ENCODE measurements at regions not wholly inside any gene's neighbourhood (a gene's known extent, or its start where the extent isn't known, plus 50 kb on each side); places are given as distances from the start of the nearest gene placed in this dataset.
"Not testable (repeated sequence)": the region's sequence is repeated elsewhere in the genome, so short reads cannot be mapped to it uniquely, and the experiment has no call there.

GRCh38 chr2:76159042-76159648, 448.4 kb upstream of the GCFC2 start:
- no peak for DNase-seq

GRCh38 chr2:76157531-76157930, 446.8 kb upstream of the GCFC2 start:
- no peak for DNase-seq

GRCh38 chr2:76154981-76155380, 444.3 kb upstream of the GCFC2 start:
- DNase-seq, result no peak

- no peak for DNase-seq
These were observed 439.1 kb upstream of the GCFC2 start for GRCh38 chr2:76149846-76150245.

- DNase-seq, result not testable (repeated sequence)
These were observed 428.6 kb upstream of the GCFC2 start for GRCh38 chr2:76139303-76139702.

- DNase-seq, result no peak
These were observed 417.9 kb upstream of the GCFC2 start for GRCh38 chr2:76128622-76129021.

- no peak for DNase-seq
These were observed 409.5 kb upstream of the GCFC2 start for GRCh38 chr2:76120176-76120575.

- no peak for DNase-seq
These were observed 379.0 kb upstream of the GCFC2 start for GRCh38 chr2:76089683-76090082.

- DNase-seq, result no peak
These were observed 372.5 kb upstream of the GCFC2 start for GRCh38 chr2:76083248-76083647.

- DNase-seq, result no peak
These were observed 371.8 kb upstream of the GCFC2 start for GRCh38 chr2:76082509-76082908.

- DNase-seq, result no peak
These were observed 369.4 kb upstream of the GCFC2 start for GRCh38 chr2:76080154-76080553.

- DNase-seq, result no peak
These were observed 364.4 kb upstream of the GCFC2 start for GRCh38 chr2:76075126-76075525.

GRCh38 chr2:76073992-76074604, 363.4 kb upstream of the GCFC2 start:
- DNase-seq, result no peak

- DNase-seq, result no peak
These were observed 339.5 kb upstream of the GCFC2 start for GRCh38 chr2:76050196-76050595.

GRCh38 chr2:76044701-76045100, 334.0 kb upstream of the GCFC2 start:
- no peak for DNase-seq

- no peak for DNase-seq
These were observed 328.8 kb upstream of the GCFC2 start for GRCh38 chr2:76039505-76039904.

- no peak for DNase-seq
These were observed 317.0 kb upstream of the GCFC2 start for GRCh38 chr2:76027761-76028160.

- no peak for DNase-seq
These were observed 308.4 kb upstream of the GCFC2 start for GRCh38 chr2:76019128-76019527.

GRCh38 chr2:76009484-76009883, 298.8 kb upstream of the GCFC2 start:
- DNase-seq, result no peak

GRCh38 chr2:76008001-76008702, 297.4 kb upstream of the GCFC2 start:
- DNase-seq, result no peak

GRCh38 chr2:76000425-76000824, 289.7 kb upstream of the GCFC2 start:
- DNase-seq, result no peak

- no peak for DNase-seq
These were observed 287.7 kb upstream of the GCFC2 start for GRCh38 chr2:75998451-75998850.

- no peak for DNase-seq
These were observed 284.0 kb upstream of the GCFC2 start for GRCh38 chr2:75994759-75995158.

GRCh38 chr2:75988622-75989021, 277.9 kb upstream of the GCFC2 start:
- not testable (repeated sequence) for DNase-seq

- no peak for DNase-seq
These were observed 275.9 kb upstream of the GCFC2 start for GRCh38 chr2:75986617-75987016.
